Esophagus muscularis mucosa (tissue), 3 donors: ENCODE measurements at regions not wholly inside any gene's neighbourhood (a gene's known extent, or its start where the extent isn't known, plus 50 kb on each side); places are given as distances from the start of the nearest gene placed in this dataset.

Experiments used
- CTCF ChIP-seq, 3 experiments: fragments of 200-600 bp in 2 of 3; fragments of 450-650 bp in 1 of 3; sonication (generic) in 2 of 3; IDR thresholded peaks; one replicate each; pipeline ENCODE4 v1.5.1; 2017 to 2019; ENCODE audit warnings: antibody characterized with exemption in 3 of 3, mild to moderate bottlenecking in 2 of 3, moderate library complexity in 1 of 3
- POLR2A ChIP-seq: fragments of 450-650 bp; IDR thresholded peaks from one replicate; pipeline ENCODE4 v1.6.1; 2017; ENCODE audit warnings: antibody characterized with exemption, moderate library complexity, mild to moderate bottlenecking, low read depth
- POLR2AphosphoS5 ChIP-seq, 2 donors: sonication (generic); formaldehyde crosslinking; IDR thresholded peaks; one replicate each; pipeline ENCODE4 v1.6.1; 2017; ENCODE audit warnings: antibody characterized with exemption in 2 of 2

- TF ChIP-seq CTCF (IDR thresholded peaks at IDR 0.05), result no peak
- no peak for TF ChIP-seq POLR2A
- TF ChIP-seq POLR2AphosphoS5 (IDR thresholded peaks at IDR 0.05), result no peak
These were observed 813.3 kb upstream of the CELF2 start for GRCh38 chr10:10204415-10204814.
